ENCODE measurements at regions not wholly inside any gene's neighbourhood (a gene's known extent, or its start where the extent isn't known, plus 50 kb on each side); places are given as distances from the start of the nearest gene placed in this dataset.
"Not testable (repeated sequence)": the region's sequence is repeated elsewhere in the genome, so short reads cannot be mapped to it uniquely, and the experiment has no call there.

- DNase-seq, result no peak
These were observed 806.0 kb upstream of the ATXN7L3B start for GRCh38 chr12:73731658-73732057.

- no peak for DNase-seq
These were observed 768.3 kb upstream of the ATXN7L3B start for GRCh38 chr12:73769337-73769736.

- DNase-seq, result no peak
These were observed 739.1 kb upstream of the ATXN7L3B start for GRCh38 chr12:73798523-73798922.

- no peak for DNase-seq
These were observed 722.5 kb upstream of the ATXN7L3B start for GRCh38 chr12:73815072-73815645.

GRCh38 chr12:73817161-73817560 is 720.5 kb upstream of the ATXN7L3B start:
- no peak for DNase-seq

GRCh38 chr12:73833746-73834145 is 703.9 kb upstream of the ATXN7L3B start:
- DNase-seq, result no peak

- DNase-seq, result no peak
These were observed 695.7 kb upstream of the ATXN7L3B start for GRCh38 chr12:73841963-73842362.

- no peak for DNase-seq
These were observed 674.1 kb upstream of the ATXN7L3B start for GRCh38 chr12:73863546-73863945.

- no peak for DNase-seq
These were observed 670.5 kb upstream of the ATXN7L3B start for GRCh38 chr12:73867147-73867546.

GRCh38 chr12:73877291-73877690 is 660.3 kb upstream of the ATXN7L3B start:
- not testable (repeated sequence) for DNase-seq

GRCh38 chr12:73892201-73892600 is 645.4 kb upstream of the ATXN7L3B start:
- no peak for DNase-seq

- DNase-seq, result no peak
These were observed 639.0 kb upstream of the ATXN7L3B start for GRCh38 chr12:73898645-73899044.

- DNase-seq, result no peak
These were observed 635.4 kb upstream of the ATXN7L3B start for GRCh38 chr12:73902260-73902659.

- DNase-seq, result no peak
These were observed 630.9 kb upstream of the ATXN7L3B start for GRCh38 chr12:73906757-73907156.

GRCh38 chr12:73935817-73936216 is 601.8 kb upstream of the ATXN7L3B start:
- peak; percentile 80 to 82 for DNase-seq

- DNase-seq, result peak in 1 of 2 experiments; percentile 20
These were observed 590.2 kb upstream of the ATXN7L3B start for GRCh38 chr12:73947326-73948026.

- no peak for DNase-seq
These were observed 587.1 kb upstream of the ATXN7L3B start for GRCh38 chr12:73950507-73950906.

- DNase-seq, result no peak
These were observed 585.5 kb upstream of the ATXN7L3B start for GRCh38 chr12:73951956-73952703.

- no peak for DNase-seq
These were observed 573.0 kb upstream of the ATXN7L3B start for GRCh38 chr12:73964641-73965040.

- no peak for DNase-seq
These were observed 564.1 kb upstream of the ATXN7L3B start for GRCh38 chr12:73973486-73973885.

GRCh38 chr12:73984552-73984951 is 553.1 kb upstream of the ATXN7L3B start:
- no peak for DNase-seq

GRCh38 chr12:73991138-73991537 is 546.5 kb upstream of the ATXN7L3B start:
- no peak for DNase-seq

- DNase-seq, result no peak
These were observed 538.7 kb upstream of the ATXN7L3B start for GRCh38 chr12:73998894-73999293.

GRCh38 chr12:74015118-74015517 is 522.5 kb upstream of the ATXN7L3B start:
- DNase-seq, result no peak
